GM06990 (cell line): ENCODE measurements at regions not wholly inside any gene's neighbourhood (a gene's known extent, or its start where the extent isn't known, plus 50 kb on each side); places are given as distances from the start of the nearest gene placed in this dataset.

Experiments
- DNase-seq: peaks from one replicate; pipeline ENCODE4 v3.0.0-alpha.2; 2011; ENCODE audit not compliant: insufficient read length; ENCODE audit errors: extremely low read depth
- H3K27me3 ChIP-seq: replicated peaks from 2 replicates; pipeline ENCODE4 v1.6.0; 2011; ENCODE audit warnings: low read length; ENCODE audit not compliant: control insufficient read depth, insufficient read depth
- H3K36me3 ChIP-seq: 2 replicates; pipeline ENCODE4 v1.5.1; 2011; ENCODE audit warnings: low read length; ENCODE audit not compliant: control insufficient read depth, insufficient read depth
- H3K4me3 ChIP-seq: replicated peaks from 2 replicates; pipeline ENCODE4 v1.5.1; 2011; ENCODE audit warnings: low read depth, mild to moderate bottlenecking, control low read depth, low read length
- TF ChIP-seq, protein P1 (sequence below): IDR thresholded peaks from 2 replicates; pipeline ENCODE4 v1.5.1; 2011; ENCODE audit warnings: low read length, control low read depth, mild to moderate bottlenecking, inconsistent platforms; ENCODE audit not compliant: insufficient read depth, poor library complexity, severe bottlenecking

DNA sequence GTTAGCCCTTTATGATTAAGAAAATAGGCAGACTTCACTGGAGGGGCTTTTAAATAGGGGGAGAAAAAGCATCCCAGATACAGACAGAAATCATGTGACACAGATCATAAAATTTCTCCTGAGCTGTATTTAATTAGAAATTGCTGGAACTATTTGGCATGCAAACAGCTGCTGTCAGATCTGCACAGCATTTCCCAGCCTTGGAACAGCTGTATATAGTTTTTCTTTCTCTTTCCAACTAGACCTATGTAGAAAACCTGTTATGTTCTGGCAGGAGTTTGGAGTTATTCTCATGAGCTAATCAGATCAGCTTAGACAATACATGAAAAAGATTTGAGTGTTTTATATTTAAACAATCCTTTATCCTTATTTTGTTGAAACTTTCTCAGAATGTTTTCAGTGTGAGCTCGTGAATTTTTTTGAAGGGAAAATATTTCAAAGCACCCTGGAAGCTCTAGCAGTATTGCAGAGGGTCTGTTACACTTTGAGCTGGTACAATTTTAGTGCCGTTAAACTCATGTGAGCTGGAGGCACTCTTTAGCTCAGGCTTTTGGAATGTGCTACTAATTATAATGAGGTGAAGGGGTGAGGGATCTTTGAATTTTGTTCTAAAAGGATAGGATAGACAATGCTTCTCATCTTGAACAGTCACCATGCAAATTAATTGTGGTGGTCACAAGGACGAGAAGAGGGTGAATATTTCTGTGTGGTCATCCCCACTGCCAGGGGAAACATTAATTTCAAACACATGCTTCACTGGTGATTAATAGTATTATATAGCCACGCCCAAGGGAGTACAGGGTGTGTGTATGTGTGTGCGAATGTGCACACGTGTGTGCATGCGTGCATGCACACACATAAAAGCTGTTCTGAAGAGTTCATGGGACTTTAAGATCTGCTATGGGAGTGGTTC is 239.4 kb upstream of the FBXL7 start:
- no peaks in the 10 kb centered on the region for H3K36me3 ChIP-seq
- H3K27me3 ChIP-seq: no peaks in the 10 kb centered on the region
- DNase-seq: no peak
- TF ChIP-seq, protein P1, sequence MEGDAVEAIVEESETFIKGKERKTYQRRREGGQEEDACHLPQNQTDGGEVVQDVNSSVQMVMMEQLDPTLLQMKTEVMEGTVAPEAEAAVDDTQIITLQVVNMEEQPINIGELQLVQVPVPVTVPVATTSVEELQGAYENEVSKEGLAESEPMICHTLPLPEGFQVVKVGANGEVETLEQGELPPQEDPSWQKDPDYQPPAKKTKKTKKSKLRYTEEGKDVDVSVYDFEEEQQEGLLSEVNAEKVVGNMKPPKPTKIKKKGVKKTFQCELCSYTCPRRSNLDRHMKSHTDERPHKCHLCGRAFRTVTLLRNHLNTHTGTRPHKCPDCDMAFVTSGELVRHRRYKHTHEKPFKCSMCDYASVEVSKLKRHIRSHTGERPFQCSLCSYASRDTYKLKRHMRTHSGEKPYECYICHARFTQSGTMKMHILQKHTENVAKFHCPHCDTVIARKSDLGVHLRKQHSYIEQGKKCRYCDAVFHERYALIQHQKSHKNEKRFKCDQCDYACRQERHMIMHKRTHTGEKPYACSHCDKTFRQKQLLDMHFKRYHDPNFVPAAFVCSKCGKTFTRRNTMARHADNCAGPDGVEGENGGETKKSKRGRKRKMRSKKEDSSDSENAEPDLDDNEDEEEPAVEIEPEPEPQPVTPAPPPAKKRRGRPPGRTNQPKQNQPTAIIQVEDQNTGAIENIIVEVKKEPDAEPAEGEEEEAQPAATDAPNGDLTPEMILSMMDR: no peak
- no peak overlapping the region for H3K4me3 ChIP-seq

DNA sequence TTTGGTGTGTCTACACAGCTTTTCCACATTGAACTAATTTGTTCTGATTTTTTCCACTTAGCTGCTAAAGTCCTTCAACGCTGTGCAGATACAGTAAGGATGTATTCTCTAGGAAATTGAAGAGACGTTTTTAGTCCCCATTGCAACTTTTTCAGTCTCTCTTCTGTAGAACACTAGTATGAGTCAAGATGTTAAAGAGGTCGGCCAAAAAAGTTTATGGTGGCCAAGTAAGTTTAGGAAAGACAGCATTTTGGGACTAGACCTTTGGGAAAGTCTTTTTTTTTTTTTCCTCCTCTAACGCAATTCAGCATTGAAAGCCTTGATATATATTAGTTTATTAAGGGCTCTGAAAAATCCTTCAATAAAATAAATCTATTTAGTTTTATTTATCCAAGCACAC is 243.5 kb upstream of the FBXL7 start:
- TF ChIP-seq, protein P1: no peak
- Histone ChIP-seq H3K4me3 (no peak overlapping the region), H3K27me3 (no peaks in the 10 kb centered on the region), H3K36me3 (no peaks in the 10 kb centered on the region)
- DNase-seq: no peak

DNA sequence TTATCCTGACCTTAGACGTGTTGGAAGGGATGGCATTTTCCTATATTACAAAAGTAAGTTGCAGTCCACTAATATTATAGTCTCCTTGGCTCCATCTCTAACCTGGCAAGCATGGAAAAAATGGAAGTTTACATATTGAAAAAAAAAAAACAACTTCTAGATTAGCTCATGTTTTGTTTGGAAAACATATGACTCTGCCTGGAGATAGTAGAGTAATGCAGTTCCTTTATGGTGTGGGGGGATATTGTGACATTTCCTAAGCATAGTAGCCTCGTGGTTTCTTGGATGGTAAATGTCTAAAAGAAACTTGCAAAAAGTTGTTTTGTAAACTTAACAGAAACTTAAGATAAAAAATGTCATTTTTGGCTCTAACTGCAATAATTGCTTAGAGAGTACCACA is 244.4 kb upstream of the FBXL7 start:
- TF ChIP-seq, protein P1: no peak
- Histone ChIP-seq H3K4me3 (no peak overlapping the region), H3K36me3 (no peaks in the 10 kb centered on the region), H3K27me3 (no peaks in the 10 kb centered on the region)
- DNase-seq: no peak

DNA sequence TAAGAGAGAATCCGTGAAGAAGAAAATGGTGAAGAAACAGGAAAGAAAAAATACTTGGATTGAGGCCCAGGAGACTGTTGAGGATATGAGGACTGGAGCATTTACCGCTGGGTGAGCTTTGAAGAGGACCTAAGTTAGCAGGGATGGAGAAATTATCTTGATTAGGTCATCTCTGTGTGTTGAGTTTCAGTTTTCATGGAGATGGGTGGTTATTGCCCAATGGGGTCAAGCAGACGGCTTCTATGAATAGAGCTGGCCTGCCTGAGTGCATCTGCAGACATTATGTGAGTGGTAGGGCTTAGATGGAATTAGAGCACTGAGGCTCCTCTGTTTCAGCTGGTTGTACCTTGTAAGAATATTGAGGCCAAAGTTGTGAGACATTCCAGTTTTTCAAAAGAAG is 245.4 kb upstream of the FBXL7 start:
- Histone ChIP-seq H3K36me3 (no peaks in the 10 kb centered on the region), H3K27me3 (no peaks in the 10 kb centered on the region), H3K4me3 (no peak overlapping the region)
- DNase-seq: no peak
- TF ChIP-seq, protein P1: no peak

DNA sequence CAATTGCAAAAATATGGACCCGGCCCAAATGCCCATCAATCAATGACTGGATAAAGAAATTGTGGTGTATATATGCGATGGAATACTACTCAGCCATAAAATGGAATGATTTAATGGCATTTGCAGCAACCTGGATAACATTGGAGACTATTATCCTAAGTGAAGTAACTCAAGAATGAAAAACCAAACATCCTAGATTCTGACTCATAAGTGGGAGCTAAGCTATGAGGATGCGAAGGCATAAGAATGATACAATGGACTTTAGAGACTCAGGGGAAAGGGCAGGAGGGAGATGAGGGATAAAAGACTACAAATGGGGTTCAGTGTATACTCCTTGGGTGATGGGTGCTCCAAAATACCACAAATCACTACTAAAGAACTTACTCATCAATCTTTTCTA is 247.6 kb upstream of the FBXL7 start:
- no peak for DNase-seq

More for the DNA sequence above, 247.6 kb upstream of the FBXL7 start:
- TF ChIP-seq, protein P1: no peak
- Histone ChIP-seq H3K27me3 (no peaks in the 10 kb centered on the region), H3K4me3 (no peak overlapping the region), H3K36me3 (no peaks in the 10 kb centered on the region)
